ENCODE measurements at regions not wholly inside any gene's neighbourhood (a gene's known extent, or its start where the extent isn't known, plus 50 kb on each side); places are given as distances from the start of the nearest gene placed in this dataset.

- TF ChIP-seq POLR2A (IDR thresholded peaks at IDR 0.05) (no peak), CTCF (IDR thresholded peaks at IDR 0.05) (no peak), POLR2AphosphoS5 (IDR thresholded peaks at IDR 0.05) (no peak)
Measured at GRCh38 chr5:53378590-53379247, 101.7 kb upstream of the FST start.
